Endothelial cell of umbilical vein (primary cell): ENCODE measurements at regions not wholly inside any gene's neighbourhood (a gene's known extent, or its start where the extent isn't known, plus 50 kb on each side); places are given as distances from the start of the nearest gene placed in this dataset.

Source experiments
- CTCF ChIP-seq, 2 donors: IDR thresholded peaks; 1 replicate in 1 of 2; 2 replicates in 1 of 2; pipeline ENCODE4 v1.5.1; 2011; ENCODE audit warnings: low read length in 2 of 2, mild to moderate bottlenecking in 2 of 2, moderate library complexity in 2 of 2, control low read depth in 1 of 2, inconsistent platforms in 1 of 2, low read depth in 1 of 2; ENCODE audit not compliant: insufficient read depth in 1 of 2; ENCODE audit errors: extremely low read depth in 1 of 2
- EZH2 ChIP-seq: IDR thresholded peaks from 2 replicates; pipeline ENCODE4 v1.6.1; 2012; ENCODE audit warnings: borderline replicate concordance, low read depth, mild to moderate bottlenecking, moderate library complexity, low read length, inconsistent platforms; ENCODE audit not compliant: severe bottlenecking
- FOS ChIP-seq: IDR thresholded peaks from 2 replicates; pipeline ENCODE4 v1.6.1; 2011; ENCODE audit warnings: mild to moderate bottlenecking, low read length, moderate library complexity, borderline replicate concordance; ENCODE audit not compliant: insufficient read depth
- GATA2 ChIP-seq: IDR thresholded peaks from 2 replicates; pipeline ENCODE4 v1.7.0; 2011; ENCODE audit warnings: low read depth, mild to moderate bottlenecking, moderate library complexity, mixed read lengths, low read length; ENCODE audit not compliant: insufficient read length, insufficient read depth
- JUN ChIP-seq: IDR thresholded peaks from 2 replicates; pipeline ENCODE4 v1.6.1; 2011; ENCODE audit warnings: borderline replicate concordance, low read depth; ENCODE audit not compliant: insufficient read length, insufficient read depth
- MYC ChIP-seq: IDR thresholded peaks from one replicate; pipeline ENCODE4 v1.6.1; 2011; ENCODE audit warnings: mild to moderate bottlenecking, low read depth, low read length
- POLR2A ChIP-seq: IDR thresholded peaks from 2 replicates; pipeline ENCODE4 v1.6.1; 2012; ENCODE audit warnings: low read depth, mild to moderate bottlenecking, control low read depth, low read length
- POLR2AphosphoS5 ChIP-seq: IDR thresholded peaks from 2 replicates; pipeline ENCODE4 v1.6.1; 2012; ENCODE audit warnings: low read depth, mild to moderate bottlenecking, control low read depth, low read length, moderate library complexity; ENCODE audit not compliant: insufficient read depth
- TF ChIP-seq, protein P1 (sequence below): IDR thresholded peaks from 2 replicates; pipeline ENCODE4 v1.6.1; 2011; ENCODE audit not compliant: insufficient read depth, insufficient read length

GRCh38 chr3:64832098-64832497, 144.3 kb upstream of the ADAMTS9 start:
- no peak for TF ChIP-seq CTCF (IDR thresholded peaks at IDR 0.05; ENCODE audit: extremely low read depth in 1 of 2, insufficient read depth in 1 of 2, low read depth in 1 of 2, low read length in 2 of 2)
- TF ChIP-seq POLR2AphosphoS5: no peak
- no peak for TF ChIP-seq EZH2
- no peak for TF ChIP-seq POLR2A
- TF ChIP-seq, protein P1, sequence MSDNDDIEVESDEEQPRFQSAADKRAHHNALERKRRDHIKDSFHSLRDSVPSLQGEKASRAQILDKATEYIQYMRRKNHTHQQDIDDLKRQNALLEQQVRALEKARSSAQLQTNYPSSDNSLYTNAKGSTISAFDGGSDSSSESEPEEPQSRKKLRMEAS: no peak
- TF ChIP-seq MYC: no peak
- TF ChIP-seq FOS: no peak
- TF ChIP-seq GATA2: no peak
- TF ChIP-seq JUN: no peak
